SK-MEL-5 (cell line): ENCODE measurements at regions not wholly inside any gene's neighbourhood (a gene's known extent, or its start where the extent isn't known, plus 50 kb on each side); places are given as distances from the start of the nearest gene placed in this dataset.
"Not testable (repeated sequence)": the region's sequence is repeated elsewhere in the genome, so short reads cannot be mapped to it uniquely, and the experiment has no call there.

Experiments
- DNase-seq: peaks from one replicate; pipeline ENCODE4 v3.0.0-alpha.2; 2016; ENCODE audit warnings: low read depth, low spot score
- in situ Hi-C: cut with HindIII; loops from 2 replicates; pipeline ENCODE4 v1.10.0; 2016; ENCODE audit warnings: low sequenced_read_pairs, high pct_unique_total_duplicates, low pct_unique_long_range_greater_than_20kb

GRCh38 chr14:104403421-104404220, 175.9 kb upstream of the C14orf180 start:
- in situ Hi-C loops: no loop called here
- DNase-seq: no peak

GRCh38 chr14:104404922-104405321, 174.6 kb upstream of the C14orf180 start:
- in situ Hi-C loops: no loop called here
- no peak for DNase-seq

- DNase-seq: no peak
- in situ Hi-C loops: no loop called here
Observed at GRCh38 chr14:104405360-104406226, 174.0 kb upstream of the C14orf180 start.

GRCh38 chr14:104406831-104407230, 172.7 kb upstream of the C14orf180 start:
- in situ Hi-C loops: no loop called here
- no peak for DNase-seq

GRCh38 chr14:104416383-104416782, 163.2 kb upstream of the C14orf180 start:
- no peak for DNase-seq
- in situ Hi-C loops: no loop called here

- in situ Hi-C loops: no loop called here
- DNase-seq: no peak
Observed at GRCh38 chr14:104419865-104420505, 159.6 kb upstream of the C14orf180 start.

- in situ Hi-C loops: not testable (repeated sequence)
Observed at GRCh38 chr14:104420523-104420922, 159.0 kb upstream of the C14orf180 start.

GRCh38 chr14:104420990-104421389, 158.6 kb upstream of the C14orf180 start:
- DNase-seq: no peak
- in situ Hi-C loops: no loop called here

More at GRCh38 chr14:104420523-104420922, 159.0 kb upstream of the C14orf180 start:
- DNase-seq: not testable (repeated sequence)

- DNase-seq: no peak
- in situ Hi-C loops: no loop called here
Observed at GRCh38 chr14:104421401-104421821, 158.2 kb upstream of the C14orf180 start.

- in situ Hi-C loops: no loop called here
- no peak for DNase-seq
Observed at GRCh38 chr14:104421892-104422828, 157.4 kb upstream of the C14orf180 start.

GRCh38 chr14:104422837-104423681, 156.5 kb upstream of the C14orf180 start:
- no peak for DNase-seq
- in situ Hi-C loops: no loop called here

- in situ Hi-C loops: no loop called here
- DNase-seq: no peak
Observed at GRCh38 chr14:104423701-104424405, 155.7 kb upstream of the C14orf180 start.

- DNase-seq: no peak
- in situ Hi-C loops: no loop called here
Observed at GRCh38 chr14:104424406-104425072, 155.0 kb upstream of the C14orf180 start.

GRCh38 chr14:104425171-104425681, 154.3 kb upstream of the C14orf180 start:
- DNase-seq: no peak
- in situ Hi-C loops: no loop called here
